ENCODE measurements at regions not wholly inside any gene's neighbourhood (a gene's known extent, or its start where the extent isn't known, plus 50 kb on each side); places are given as distances from the start of the nearest gene placed in this dataset.
A peak's percentile ranks its signal among the peaks of the same experiment; 100 is the strongest.

DNA sequence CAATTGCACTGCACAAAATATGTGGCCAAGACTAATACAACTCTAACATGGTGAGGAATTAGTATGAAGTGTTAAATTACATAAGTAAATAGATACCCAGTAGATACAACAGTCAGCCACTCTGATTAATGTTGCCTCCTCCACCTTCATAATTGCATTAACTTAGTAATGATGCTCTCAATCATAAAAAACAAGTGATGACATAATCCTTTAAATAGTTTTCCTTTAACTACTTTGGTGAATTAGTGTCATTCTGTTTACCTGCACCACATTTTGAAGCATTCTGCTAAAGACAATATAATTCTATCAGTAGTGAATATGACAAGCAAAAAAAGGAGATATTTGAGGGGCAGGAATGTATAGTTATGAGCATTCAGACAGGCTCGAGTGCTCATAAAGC, 265.9 kb upstream of the SLC24A2 start:
- Mint-ChIP-seq H3K27me3 (no peaks in the 10 kb centered on the region), H3K9me3 (peaks cover 0 to 1% of the 10 kb centered on the region in 2 donors), H3K4me3 (no peak overlapping the region), H3K27ac (no peak overlapping the region), H3K36me3 (no peaks in the 10 kb centered on the region), H3K4me1 (peaks cover 4 to 6% of the 10 kb centered on the region in 2 donors)
- ATAC-seq (replicated peaks) (no peak), DNase-seq (no peak)

DNA sequence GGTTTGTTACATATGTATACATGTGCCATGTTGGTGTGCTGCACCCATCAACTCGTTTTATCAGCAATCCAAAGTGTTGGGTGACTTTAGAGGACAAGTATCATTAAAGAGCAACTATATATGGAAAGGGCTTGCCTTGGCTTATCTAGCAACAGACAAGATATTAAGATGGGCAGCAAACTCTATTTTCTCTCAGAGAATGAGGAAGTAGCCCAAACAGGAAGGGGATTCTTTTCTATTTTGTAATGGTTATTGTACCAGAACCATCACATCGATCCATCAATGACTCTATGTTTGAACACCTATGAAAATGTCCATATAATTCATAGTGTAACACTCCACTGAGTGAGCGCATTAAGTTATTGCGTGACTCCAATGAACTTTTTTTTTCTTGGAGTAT, 260.1 kb upstream of the SLC24A2 start:
- Mint-ChIP-seq H3K4me1 (peaks cover 15 to 33% of the 10 kb centered on the region in 2 donors), H3K4me3 (no peak overlapping the region), H3K27ac (no peak overlapping the region), H3K9me3 (no peaks in the 10 kb centered on the region), H3K27me3 (no peaks in the 10 kb centered on the region), H3K36me3 (no peaks in the 10 kb centered on the region)
- ATAC-seq (replicated peaks), result peak; percentile 65 to 75
- DNase-seq, result no peak

DNA sequence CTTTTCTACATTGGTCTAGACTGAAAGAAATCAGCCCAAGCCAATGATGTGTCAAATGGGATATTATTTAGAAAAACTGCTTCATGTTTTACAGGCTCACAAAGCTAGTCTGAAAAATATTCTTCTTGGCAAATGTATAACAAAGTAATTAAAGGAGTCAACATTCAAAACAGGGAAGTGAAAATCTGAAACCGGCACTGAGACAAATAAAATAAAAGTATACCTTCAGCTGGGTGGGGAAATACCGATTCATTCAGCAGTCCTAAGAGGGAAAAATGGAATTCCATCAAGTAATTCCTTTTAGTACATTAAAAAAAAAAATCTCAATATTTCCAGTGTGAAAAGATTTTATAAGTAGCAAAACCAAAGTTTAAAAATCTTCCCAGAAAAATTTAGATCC, 259.6 kb upstream of the SLC24A2 start:
- DNase-seq (no peak), ATAC-seq (replicated peaks) (peak; percentile 63 to 69)
- Mint-ChIP-seq H3K36me3 (no peaks in the 10 kb centered on the region), H3K27me3 (no peaks in the 10 kb centered on the region), H3K9me3 (no peaks in the 10 kb centered on the region), H3K4me1 (peaks cover 19 to 37% of the 10 kb centered on the region in 2 donors), H3K4me3 (no peak overlapping the region), H3K27ac (no peak overlapping the region)

- no peak overlapping the region for H3K4me3 Mint-ChIP-seq
- DNase-seq (no peak), ATAC-seq (replicated peaks) (no peak)
- H3K9me3 Mint-ChIP-seq, result no peaks in the 10 kb centered on the region
- no peaks in the 10 kb centered on the region for H3K36me3 Mint-ChIP-seq
- no peak overlapping the region for H3K27ac Mint-ChIP-seq
- H3K27me3 Mint-ChIP-seq, result peaks cover 0 to under 1% of the 10 kb centered on the region in 2 donors
- H3K4me1 Mint-ChIP-seq, result peaks cover 22 to 46% of the 10 kb centered on the region in 2 donors
These were observed 255.8 kb upstream of the SLC24A2 start for GRCh38 chr9:20044686-20045085.

DNA sequence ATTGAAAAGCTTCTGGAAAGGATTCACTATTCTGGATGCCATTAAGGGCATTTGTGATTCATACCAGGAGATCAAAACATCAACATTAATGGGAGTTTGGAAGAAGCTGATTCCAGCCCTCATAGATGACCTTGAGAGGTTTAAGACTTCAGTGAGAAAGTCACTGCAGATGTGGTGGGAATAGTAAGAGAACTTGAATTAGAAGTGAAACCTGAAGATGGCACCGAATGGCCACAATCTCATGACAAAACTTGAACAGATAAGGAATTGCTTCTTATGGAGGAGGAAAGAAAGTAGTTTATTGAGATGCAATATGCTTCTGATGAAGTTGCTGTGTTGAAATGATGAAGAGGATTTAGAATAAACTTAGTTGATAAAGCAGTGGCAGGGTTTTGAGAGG, 254.6 kb upstream of the SLC24A2 start:
- Mint-ChIP-seq H3K36me3 (peaks cover 0 to 2% of the 10 kb centered on the region in 2 donors), H3K27ac (no peak overlapping the region), H3K4me3 (peak overlapping the region; percentile 49 to 66), H3K9me3 (no peaks in the 10 kb centered on the region), H3K4me1 (peaks cover 20 to 40% of the 10 kb centered on the region in 2 donors), H3K27me3 (peaks cover 0 to 6% of the 10 kb centered on the region in 2 donors)
- DNase-seq (no peak), ATAC-seq (replicated peaks) (peak; percentile 27 to 48)

DNA sequence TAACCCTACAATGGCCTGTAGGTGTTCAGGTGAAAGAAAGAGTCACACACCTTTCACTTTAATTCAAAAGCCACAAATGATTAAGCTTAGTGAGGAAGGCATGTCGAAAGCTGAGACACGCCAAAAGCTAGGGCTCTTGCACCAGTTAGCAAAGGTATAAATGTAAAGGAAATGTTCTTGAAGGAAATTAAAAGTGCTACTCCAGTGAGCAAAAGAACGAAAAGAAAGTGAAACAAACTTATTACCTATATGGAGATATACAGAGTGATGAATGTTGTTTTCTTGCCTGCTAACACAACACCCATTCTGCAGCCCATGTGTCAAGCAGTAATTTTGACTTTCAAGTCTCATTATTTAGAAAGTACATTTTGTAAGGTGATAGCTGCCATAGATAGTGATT, 254.2 kb upstream of the SLC24A2 start:
- Mint-ChIP-seq H3K27me3 (peaks cover 0 to 6% of the 10 kb centered on the region in 2 donors), H3K4me1 (peaks cover 17 to 36% of the 10 kb centered on the region in 2 donors), H3K36me3 (peaks cover 0 to 2% of the 10 kb centered on the region in 2 donors), H3K27ac (peak overlapping the region; percentile 53), H3K9me3 (no peaks in the 10 kb centered on the region), H3K4me3 (peak overlapping the region; percentile 49 to 66)
- ATAC-seq (replicated peaks) (peak; percentile 31 to 38), DNase-seq (no peak)

DNA sequence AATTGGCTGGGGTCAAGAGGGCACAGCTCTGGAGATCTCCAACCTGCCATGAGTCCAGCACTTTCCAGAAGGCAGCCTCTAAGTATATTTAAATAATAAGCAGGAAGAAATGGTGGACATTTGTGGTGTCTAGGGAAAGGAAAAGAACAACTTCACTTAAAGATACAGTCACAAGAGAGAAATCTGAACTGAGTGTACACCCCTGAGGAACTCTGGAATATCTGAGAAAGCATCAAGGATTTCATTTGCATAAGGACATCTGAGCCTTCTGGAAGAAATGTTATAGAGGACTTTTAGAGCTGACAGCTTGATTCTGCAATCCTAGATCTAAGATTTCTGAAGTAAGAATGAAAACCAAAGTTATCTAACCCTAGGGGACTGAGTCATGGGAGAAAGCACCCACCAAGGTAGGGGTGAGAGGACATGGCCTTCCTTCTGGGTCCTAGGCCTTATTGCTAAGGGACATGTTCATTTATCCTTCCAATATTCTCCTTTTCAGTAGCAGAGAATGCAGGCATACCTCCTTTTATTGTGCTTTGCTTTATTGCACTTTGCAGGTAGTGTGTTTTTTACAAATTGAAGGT, 253.4 kb upstream of the SLC24A2 start:
- H3K9me3 Mint-ChIP-seq, result no peaks in the 10 kb centered on the region
- H3K27ac Mint-ChIP-seq, result no peak overlapping the region

GRCh38 chr9:20041697-20042081, 252.9 kb upstream of the SLC24A2 start:
- DNase-seq (no peak), ATAC-seq (replicated peaks) (no peak)
- H3K27ac Mint-ChIP-seq, result no peak overlapping the region
- H3K27me3 Mint-ChIP-seq, result peaks cover 0 to 6% of the 10 kb centered on the region in 2 donors
- peaks cover 0 to 2% of the 10 kb centered on the region in 2 donors for H3K36me3 Mint-ChIP-seq
- peaks cover 14 to 22% of the 10 kb centered on the region in 2 donors for H3K4me1 Mint-ChIP-seq
- no peaks in the 10 kb centered on the region for H3K9me3 Mint-ChIP-seq
- no peak overlapping the region for H3K4me3 Mint-ChIP-seq

More for the DNA sequence above, 253.4 kb upstream of the SLC24A2 start:
- DNase-seq, result no peak
- ATAC-seq (replicated peaks), result no peak
- Mint-ChIP-seq H3K27me3 (peaks cover 0 to 6% of the 10 kb centered on the region in 2 donors), H3K4me1 (peaks cover 14 to 28% of the 10 kb centered on the region in 2 donors), H3K36me3 (peaks cover 0 to 2% of the 10 kb centered on the region in 2 donors), H3K4me3 (no peak overlapping the region)

DNA sequence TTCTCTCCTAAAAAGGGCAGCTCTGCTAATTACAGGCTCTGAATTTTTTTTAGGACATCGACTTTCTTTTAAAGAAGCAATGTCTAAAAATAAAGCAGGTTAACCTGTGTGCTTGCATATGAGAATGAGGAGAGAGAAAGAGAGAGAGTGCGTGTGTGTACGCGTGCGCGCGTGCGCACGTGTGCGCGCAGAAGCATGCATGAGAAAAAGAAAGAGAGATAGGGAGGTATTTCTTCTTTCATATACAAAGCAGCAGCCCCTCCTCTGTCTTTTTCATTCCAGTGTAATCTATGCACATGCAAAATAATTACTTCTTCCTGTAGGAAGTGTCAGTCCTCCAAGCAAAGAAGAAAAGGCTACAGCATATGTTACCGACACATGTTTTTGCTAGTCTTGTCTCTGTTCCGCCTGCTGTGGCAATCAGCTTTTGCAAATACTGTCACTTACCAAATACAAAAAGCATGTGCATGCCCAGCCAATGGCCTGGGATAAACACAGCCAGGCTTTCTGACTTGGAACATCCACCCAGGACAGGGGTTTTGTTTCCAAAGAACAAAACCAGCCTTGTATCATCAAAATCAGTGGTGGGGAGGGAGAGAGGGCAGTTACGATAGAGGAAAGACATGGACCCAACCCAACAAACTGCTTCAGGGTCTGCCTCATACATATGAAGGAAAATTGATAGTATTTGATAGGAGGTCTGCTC, 252.3 kb upstream of the SLC24A2 start:
- peaks cover 0 to 6% of the 10 kb centered on the region in 2 donors for H3K27me3 Mint-ChIP-seq
- H3K4me1 Mint-ChIP-seq, result peaks cover 11 to 17% of the 10 kb centered on the region in 2 donors
- no peak overlapping the region for H3K4me3 Mint-ChIP-seq
- DNase-seq (no peak), ATAC-seq (replicated peaks) (no peak)
- H3K36me3 Mint-ChIP-seq, result peaks cover 0 to 2% of the 10 kb centered on the region in 2 donors
- H3K9me3 Mint-ChIP-seq, result no peaks in the 10 kb centered on the region
- H3K27ac Mint-ChIP-seq, result no peak overlapping the region

DNA sequence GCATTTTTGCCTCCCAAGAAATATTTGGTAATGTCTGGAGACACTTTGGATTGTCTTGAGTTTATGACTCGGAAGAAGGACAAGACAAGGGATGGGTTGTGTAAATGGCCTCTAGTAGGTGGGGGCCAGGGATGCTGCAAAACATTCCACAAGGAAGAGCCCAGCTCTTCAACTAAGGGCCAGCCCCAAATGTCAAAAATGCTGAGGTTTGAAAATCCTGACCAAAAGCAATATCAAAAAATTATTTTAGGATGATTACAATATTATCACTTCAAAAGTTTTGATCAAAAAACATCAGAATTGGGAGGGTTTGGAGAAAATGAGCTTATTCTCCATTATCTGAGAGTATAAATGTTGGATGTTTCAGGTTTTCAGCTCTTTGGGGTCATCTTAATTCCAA, 248.9 kb upstream of the SLC24A2 start:
- Mint-ChIP-seq H3K4me3 (no peak overlapping the region), H3K27ac (no peak overlapping the region), H3K9me3 (no peaks in the 10 kb centered on the region), H3K4me1 (peaks cover 0 to 1% of the 10 kb centered on the region in 2 donors), H3K27me3 (peaks cover 0 to 6% of the 10 kb centered on the region in 2 donors), H3K36me3 (peaks cover 0 to 2% of the 10 kb centered on the region in 2 donors)
- ATAC-seq (replicated peaks) (no peak), DNase-seq (no peak)

- H3K36me3 Mint-ChIP-seq, result no peaks in the 10 kb centered on the region
- ATAC-seq (replicated peaks) (no peak), DNase-seq (no peak)
- H3K27ac Mint-ChIP-seq, result no peak overlapping the region
- no peaks in the 10 kb centered on the region for H3K27me3 Mint-ChIP-seq
- no peaks in the 10 kb centered on the region for H3K9me3 Mint-ChIP-seq
- H3K4me1 Mint-ChIP-seq, result peaks cover 11 to 15% of the 10 kb centered on the region in 2 donors
- no peak overlapping the region for H3K4me3 Mint-ChIP-seq
These were observed 244.7 kb upstream of the SLC24A2 start for GRCh38 chr9:20033511-20033910.

DNA sequence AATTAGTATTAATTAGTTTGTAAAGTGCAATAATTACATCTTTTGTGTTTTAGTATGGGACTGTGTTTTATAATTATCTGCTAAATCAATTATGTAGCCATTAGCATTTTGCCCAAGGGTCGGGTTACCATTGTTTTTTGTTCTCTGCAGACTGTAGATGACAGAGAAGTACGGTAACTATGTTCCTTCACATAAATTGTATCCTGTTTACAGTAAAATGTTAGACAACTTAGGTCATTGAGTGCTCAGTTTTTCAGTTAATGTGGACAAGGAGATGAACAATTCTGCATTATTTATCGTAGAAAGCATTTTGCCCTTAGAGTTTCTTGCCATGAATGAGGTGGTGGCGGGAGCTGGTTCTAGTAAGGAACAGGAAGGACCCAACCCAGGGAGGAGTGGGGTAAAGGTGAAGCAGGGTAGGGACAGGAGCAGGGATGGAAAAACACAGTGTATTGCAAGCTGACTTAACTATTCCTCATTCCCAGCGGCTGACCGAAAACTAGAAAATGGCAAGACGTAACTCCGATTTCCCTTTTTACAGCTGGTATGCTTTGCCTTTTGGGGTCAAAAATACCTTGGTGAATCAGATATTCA, 243.7 kb upstream of the SLC24A2 start:
- ATAC-seq (replicated peaks), result no peak
- Mint-ChIP-seq H3K9me3 (no peaks in the 10 kb centered on the region), H3K4me1 (peaks cover 11 to 15% of the 10 kb centered on the region in 2 donors), H3K36me3 (no peaks in the 10 kb centered on the region), H3K27me3 (no peaks in the 10 kb centered on the region), H3K4me3 (no peak overlapping the region), H3K27ac (no peak overlapping the region)
- no peak for DNase-seq

- H3K27ac Mint-ChIP-seq, result no peak overlapping the region
- H3K36me3 Mint-ChIP-seq, result no peaks in the 10 kb centered on the region
- no peak overlapping the region for H3K4me3 Mint-ChIP-seq
These were observed 243.0 kb upstream of the SLC24A2 start for GRCh38 chr9:20031836-20032235.

GRCh38 chr9:20030671-20031070, 241.8 kb upstream of the SLC24A2 start:
- H3K4me1 Mint-ChIP-seq, result peaks cover 11 to 15% of the 10 kb centered on the region in 2 donors
- H3K36me3 Mint-ChIP-seq, result no peaks in the 10 kb centered on the region
- H3K4me3 Mint-ChIP-seq, result no peak overlapping the region
- DNase-seq (no peak), ATAC-seq (replicated peaks) (peak; percentile 53 to 76)
- no peaks in the 10 kb centered on the region for H3K9me3 Mint-ChIP-seq
- H3K27me3 Mint-ChIP-seq, result no peaks in the 10 kb centered on the region
- no peak overlapping the region for H3K27ac Mint-ChIP-seq

More at GRCh38 chr9:20031836-20032235, 243.0 kb upstream of the SLC24A2 start:
- DNase-seq (no peak), ATAC-seq (replicated peaks) (no peak)
- H3K4me1 Mint-ChIP-seq, result peaks cover 11 to 15% of the 10 kb centered on the region in 2 donors
- no peaks in the 10 kb centered on the region for H3K9me3 Mint-ChIP-seq
- no peaks in the 10 kb centered on the region for H3K27me3 Mint-ChIP-seq

DNA sequence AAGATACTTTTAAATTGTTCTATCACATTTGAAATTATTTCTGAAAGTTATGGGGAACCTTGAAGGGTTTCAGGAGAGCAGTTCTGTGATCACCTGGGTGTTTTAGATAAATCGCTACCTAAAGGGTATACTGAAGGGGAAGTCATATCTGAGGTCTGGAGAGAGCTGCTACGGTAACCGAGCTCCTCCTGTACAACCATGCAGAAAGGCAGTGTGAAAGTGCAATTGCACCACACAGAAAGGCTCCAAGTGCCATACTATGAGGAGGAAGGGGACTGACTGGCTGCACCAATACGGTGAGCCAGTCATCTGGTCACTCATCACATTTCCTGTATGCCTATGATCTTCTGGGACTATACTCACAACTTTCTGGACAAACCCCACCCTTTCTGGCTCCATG, 241.4 kb upstream of the SLC24A2 start:
- no peak for DNase-seq
- H3K27ac Mint-ChIP-seq, result no peak overlapping the region
- peaks cover 11 to 15% of the 10 kb centered on the region in 2 donors for H3K4me1 Mint-ChIP-seq
- H3K9me3 Mint-ChIP-seq, result no peaks in the 10 kb centered on the region
- ATAC-seq (replicated peaks), result peak; percentile 50 to 57
- no peaks in the 10 kb centered on the region for H3K27me3 Mint-ChIP-seq
- no peaks in the 10 kb centered on the region for H3K36me3 Mint-ChIP-seq
- no peak overlapping the region for H3K4me3 Mint-ChIP-seq
